Right kidney (tissue), 1 donor: ENCODE measurements at regions not wholly inside any gene's neighbourhood (a gene's known extent, or its start where the extent isn't known, plus 50 kb on each side); places are given as distances from the start of the nearest gene placed in this dataset.
A peak's percentile ranks its signal among the peaks of the same experiment; 100 is the strongest.

Experiments
- DNase-seq: peaks from one replicate; pipeline ENCODE4 v3.0.0-alpha.2; 2016

- no peak for DNase-seq
Measured at GRCh38 chr2:199025146-199025545, 432.6 kb downstream of the SATB2 start.

DNA sequence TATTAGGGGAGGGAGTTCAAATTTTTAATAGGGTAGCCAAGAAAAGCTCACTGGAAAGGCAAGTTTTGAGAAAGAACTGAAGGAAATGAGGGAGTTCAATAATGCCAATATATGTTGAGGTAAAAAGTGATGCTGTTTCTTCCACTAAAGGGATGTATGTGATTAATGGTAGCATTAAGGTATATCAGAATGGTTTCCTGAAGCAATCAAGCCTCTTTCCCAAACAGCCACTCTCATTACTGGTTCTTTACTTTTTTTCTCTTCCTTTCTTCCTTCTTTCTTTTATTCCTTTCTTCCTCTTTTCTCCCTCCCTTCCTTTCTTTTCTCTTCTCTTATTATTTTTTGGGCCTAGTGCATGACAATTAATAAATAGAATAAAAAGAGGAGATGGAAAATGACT, 433.5 kb downstream of the SATB2 start:
- no peak for DNase-seq

- DNase-seq = no peak
Measured at GRCh38 chr2:199019898-199020507, 437.7 kb downstream of the SATB2 start.

DNA sequence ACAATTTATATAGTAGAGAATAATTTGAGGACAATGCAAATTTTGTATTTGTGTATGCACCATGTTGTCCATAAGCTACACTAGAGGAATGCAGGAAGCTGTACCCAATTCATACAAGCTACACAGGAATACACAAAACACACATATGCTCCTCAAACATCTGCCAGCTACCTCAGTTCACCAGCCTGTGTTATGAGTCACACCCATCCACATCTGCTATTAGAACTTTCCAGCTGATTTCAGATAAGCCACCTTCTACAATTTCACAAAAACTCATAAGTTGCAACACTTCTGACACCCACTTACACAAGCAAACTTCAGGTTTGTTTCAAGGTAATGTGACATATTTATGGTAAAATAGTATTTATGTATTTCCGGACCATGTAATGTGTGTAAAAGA, 438.9 kb downstream of the SATB2 start:
- DNase-seq = no peak

DNA sequence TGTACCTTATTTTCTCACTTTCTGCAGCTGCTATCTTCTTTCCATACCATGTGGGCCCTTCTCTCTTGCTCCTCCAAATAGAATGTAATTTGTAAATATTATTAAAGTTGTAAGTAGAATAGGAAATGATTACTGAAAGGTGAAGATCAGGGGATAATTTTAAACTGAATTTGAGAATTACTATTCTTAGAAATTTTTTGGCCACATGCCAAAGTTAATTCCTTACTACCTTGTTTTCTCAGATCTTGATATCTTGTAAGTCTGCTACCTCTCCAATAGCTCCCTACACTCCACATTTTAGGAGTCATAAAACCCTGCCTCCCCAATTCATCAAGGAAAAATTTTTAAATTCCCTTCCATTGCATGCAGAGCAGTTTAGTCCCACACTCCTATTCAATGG, 442.7 kb downstream of the SATB2 start:
- no peak for DNase-seq

- no peak for DNase-seq
Measured at GRCh38 chr2:199014226-199014625, 443.5 kb downstream of the SATB2 start.

DNA sequence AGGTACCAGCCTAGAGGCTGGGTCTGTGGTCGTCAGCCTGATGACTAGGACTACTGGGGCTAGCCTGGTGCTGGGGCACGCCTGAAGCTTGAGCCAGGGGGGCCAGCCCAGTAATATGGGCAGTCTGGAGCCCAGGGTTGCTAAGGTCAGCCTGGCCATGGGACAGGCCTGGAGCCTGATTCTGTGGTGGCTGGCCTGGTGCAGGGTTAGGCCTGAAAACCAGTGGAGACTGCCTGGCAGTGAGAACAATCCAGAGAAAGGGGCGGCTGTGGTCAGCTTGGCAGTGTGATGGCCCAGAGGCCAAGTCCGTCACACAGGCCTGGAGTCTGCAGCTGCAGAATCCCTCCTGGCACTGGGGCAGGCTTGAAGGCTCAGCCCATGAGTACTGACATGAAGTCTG, 445.8 kb downstream of the SATB2 start:
- DNase-seq = no peak

- no peak for DNase-seq
Measured at GRCh38 chr2:198994678-198995077, 463.1 kb downstream of the SATB2 start.

DNA sequence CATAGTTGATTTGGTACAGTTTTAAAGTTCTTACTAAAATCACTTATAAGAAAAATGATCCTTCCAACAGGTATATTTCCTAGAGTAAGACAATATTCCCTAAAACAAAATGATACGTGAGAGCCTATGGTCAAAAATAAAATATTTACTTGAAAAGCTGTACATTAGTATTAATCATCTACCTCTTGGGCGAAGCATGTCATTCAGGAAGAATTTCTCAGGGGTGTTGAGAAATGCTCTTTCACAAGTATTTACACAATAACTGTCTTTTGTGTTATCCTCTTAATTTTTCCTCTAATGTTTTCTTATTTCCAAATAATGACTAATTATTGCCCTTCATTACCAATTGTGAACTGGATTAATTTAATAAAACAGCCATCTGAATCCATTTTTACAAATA, 466.3 kb downstream of the SATB2 start:
- DNase-seq = no peak

GRCh38 chr2:198975779-198976178, 482.0 kb downstream of the SATB2 start:
- no peak for DNase-seq

DNA sequence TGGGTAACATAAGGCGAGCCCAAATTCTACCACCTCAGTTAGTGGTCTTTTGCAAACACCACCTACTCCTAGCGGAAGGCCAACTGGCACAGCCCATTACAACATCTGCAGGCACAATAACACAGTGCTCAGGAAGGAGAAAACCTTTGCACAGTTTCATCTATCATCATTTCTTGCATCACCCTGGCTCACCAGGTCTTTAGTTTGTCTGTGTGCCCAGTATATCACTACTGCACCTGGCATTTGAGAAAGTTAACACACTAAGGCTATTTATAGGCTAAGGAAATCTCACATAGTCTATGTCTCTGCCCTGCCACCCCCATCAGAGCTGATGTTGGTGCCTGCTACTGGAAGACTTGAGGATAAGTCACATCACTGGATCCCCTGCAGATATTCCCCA, 484.0 kb downstream of the SATB2 start:
- no peak for DNase-seq

GRCh38 chr2:198973181-198973580, 484.6 kb downstream of the SATB2 start:
- no peak for DNase-seq

GRCh38 chr2:198968545-198968944, 489.2 kb downstream of the SATB2 start:
- peak; percentile 13 for DNase-seq

GRCh38 chr2:198966269-198966668, 491.5 kb downstream of the SATB2 start:
- no peak for DNase-seq

DNA sequence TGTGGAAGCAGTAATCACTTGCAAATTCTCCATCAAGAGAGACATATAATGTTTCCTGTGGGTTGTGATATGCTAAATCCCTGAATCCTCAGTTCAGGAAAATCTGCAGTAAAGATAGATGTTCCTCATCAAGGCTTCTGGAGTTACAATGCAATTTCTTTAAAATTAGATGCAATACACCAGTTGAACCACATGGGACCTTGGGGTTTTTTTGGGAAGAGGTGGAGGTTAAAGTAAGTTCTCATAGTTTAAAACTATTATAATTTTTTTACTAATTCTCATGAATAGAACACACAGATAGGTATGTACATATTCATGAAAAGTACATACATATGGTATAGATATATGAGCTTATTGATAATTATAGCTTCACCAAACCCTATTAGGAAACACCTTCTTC, 496.2 kb downstream of the SATB2 start:
- no peak for DNase-seq

DNA sequence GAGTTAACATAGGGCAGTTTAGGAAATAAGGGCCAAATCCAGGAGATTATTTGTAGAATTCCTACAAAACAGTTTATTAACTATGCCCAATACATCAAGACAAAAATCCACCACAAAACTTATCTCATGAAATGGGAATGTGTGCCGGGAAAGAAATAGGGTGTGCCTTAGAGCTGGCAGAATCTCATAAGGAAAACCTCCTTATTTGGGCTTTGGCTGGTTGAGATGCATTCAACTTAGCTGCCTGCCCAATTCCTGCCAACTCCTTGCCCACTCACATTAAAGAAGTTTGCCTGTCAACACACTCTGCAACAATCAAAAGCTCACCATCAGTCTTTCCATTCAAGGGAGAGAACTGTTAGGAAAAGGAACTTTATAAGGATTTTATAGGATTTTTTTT, 500.6 kb downstream of the SATB2 start:
- no peak for DNase-seq

DNA sequence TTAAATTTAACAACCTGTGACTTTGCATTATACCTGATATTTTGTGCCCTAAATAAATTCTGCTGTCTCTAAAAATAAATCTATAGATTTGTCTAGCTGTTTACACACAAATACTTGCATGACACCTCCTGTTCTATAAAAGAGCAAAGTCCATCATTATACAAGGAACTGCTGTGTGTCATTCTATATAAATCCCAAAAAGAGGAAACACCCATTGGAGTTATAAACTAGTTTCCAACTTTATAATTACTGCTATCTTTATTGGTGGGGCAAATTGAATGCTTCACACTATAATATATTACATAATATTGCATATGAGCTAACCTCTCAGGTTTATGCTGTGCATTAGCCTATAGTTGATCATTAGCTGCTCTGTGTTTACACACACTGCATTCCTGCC, 504.4 kb downstream of the SATB2 start:
- DNase-seq = no peak

DNA sequence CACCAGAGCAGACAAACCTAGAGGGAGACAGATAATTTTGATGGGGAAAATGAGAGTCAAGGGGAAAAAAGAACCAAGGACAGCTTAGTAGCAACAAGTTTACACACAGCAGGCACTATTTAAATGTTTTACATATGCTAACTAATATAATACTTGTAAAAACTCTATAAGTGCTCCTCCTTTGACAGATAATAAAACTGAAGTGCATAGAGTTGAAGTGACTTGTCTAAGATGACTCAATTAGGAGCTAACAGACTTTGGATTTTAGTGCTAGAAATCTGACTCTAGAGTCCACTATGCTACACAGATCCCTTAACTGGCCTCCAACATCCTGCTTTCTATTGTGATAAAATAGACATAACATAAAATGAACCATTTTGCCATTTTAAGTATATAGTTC, 506.9 kb downstream of the SATB2 start:
- no peak for DNase-seq

DNA sequence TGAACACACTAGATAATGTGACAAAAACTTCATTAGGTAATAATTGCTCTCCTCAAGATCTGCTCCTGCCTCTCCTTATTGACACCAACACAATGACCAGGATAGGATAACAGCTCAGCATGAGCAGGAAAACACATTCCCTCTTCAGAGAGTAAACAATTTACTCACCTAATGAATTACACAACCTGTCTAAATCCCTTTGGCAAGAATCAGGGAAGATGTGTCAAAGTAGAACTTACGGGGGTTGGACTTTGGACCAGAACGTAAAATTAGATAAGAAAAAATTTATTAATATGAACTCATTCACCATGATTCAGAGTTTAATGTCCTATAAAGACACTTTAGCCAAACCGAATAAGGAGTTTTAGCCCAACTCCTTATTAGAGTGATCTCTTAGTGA, 512.2 kb downstream of the SATB2 start:
- no peak for DNase-seq

GRCh38 chr2:198930170-198930569, 527.6 kb downstream of the SATB2 start:
- DNase-seq = no peak

DNA sequence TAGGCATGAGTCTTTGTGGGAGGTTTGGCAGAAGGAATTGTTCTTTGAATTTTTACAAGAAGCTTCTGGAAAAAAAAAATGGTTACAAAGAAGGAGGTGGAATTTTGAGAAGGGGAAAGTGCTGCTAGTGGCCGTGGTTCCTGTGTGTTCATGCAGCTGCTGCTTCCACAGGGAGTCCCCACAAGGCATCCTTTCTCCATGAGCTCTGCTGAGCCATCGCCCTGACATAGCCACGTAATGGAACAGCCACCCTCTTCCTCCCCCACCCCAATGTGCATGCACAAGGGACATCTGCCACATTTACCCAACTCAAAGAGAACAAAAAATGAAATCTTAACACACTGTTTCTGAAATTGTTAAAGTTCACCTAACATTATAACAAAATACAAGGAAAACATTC, 529.7 kb downstream of the SATB2 start:
- DNase-seq = no peak

DNA sequence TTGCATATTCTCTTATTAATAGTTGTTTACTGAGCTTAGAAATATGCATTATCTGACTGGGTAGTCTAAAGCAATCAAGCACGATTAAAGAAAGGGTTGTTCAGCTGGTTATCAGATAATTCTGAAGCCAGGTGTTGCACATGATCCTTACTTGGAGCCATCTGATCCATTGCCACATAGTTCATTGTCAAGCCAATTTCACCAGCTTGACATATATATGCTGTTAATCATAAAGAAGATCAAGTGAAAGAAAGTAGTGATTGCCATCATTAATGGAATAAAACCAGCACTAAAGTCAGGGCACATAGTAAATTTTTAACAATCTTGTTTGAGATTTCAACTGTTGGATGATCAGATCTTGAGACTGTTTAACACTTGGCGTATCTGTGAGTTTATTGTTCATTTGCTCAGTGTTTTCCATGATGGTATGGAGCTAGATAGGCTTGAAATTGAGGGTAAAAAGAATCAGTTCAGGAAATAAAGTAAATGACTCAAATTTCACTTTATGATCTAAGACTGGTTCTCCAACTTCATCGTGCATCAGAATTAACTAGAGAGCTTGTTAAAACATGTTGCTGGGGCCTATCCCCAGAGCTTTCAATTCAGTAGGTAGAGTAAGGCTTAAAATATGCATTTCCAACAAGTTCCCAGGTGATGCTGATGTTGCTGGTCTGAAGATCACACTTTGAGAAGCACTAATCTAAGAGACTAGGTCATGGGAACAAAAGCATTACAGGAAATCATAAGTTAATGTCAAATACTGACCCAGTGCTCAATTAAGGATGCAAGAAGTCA, 539.6 kb downstream of the SATB2 start:
- no peak for DNase-seq

DNA sequence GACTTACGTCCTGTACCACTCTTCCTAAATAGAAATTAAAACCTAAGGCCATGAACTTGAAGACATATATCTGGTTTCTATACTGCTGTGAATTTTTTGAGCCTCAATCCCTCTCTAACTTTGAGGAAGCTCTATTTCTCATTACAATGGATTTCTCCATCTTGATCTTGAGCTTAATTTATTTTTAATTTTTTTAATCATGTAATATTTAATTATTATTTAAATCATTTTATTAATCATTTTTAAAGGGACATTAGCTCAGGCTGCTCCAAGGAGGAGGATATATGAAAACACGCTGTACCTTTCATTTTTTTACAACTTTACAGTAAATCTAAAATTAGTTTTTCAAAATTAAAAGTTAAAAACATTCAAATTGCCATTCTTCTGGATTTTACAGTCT, 540.5 kb downstream of the SATB2 start:
- DNase-seq = no peak

DNA sequence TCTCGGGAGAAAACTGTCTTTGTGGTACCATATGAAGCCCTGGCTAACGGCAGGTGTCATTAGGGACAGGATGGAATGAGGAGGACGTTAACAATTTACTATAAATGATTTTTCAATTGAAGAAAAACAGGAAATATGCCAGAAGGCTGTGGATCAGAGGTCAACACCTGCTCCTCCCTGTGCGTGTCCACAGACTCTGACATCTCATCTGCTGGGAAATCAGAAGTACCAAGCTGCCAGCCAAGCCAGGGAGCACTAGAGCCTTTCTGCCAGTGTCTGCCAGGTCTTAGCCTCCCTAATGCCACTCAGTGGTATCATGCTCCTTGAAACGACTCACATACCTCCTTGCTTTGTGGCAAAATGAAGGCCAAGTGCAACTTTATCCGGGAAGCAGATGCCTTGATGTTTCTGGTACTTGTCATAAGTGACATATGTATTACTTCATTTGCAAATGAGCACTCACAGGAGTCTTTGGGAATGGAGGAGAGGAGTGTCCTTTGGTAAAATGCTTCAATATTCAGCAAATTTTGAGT, 541.1 kb downstream of the SATB2 start:
- no peak for DNase-seq
